Tongue (tissue), 1 donor: ENCODE measurements at regions not wholly inside any gene's neighbourhood (a gene's known extent, or its start where the extent isn't known, plus 50 kb on each side); places are given as distances from the start of the nearest gene placed in this dataset.
"Not testable (repeated sequence)": the region's sequence is repeated elsewhere in the genome, so short reads cannot be mapped to it uniquely, and the experiment has no call there.

Source experiments
- DNase-seq: peaks from one replicate; pipeline ENCODE4 v3.0.0-alpha.2; 2015

DNA sequence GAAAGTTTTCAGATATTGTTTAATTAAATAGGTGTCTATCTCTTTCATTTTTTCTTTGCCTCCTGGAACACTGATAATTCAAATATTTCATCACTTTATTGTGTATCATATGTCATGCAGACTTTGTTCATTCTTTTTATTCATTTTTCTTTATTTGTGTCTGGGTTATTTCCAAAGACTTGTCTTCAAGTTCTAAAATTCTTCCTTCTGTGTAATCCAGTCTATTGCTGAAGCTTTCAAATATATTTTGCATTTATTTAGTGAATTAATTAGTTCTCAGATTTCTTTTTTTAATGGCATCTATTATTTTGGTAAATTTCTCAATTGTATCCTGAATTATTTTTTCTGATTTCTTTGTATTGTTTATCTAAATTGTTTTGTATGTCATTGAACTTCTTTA lies 70.1 kb downstream of the ZNF330 start:
- no peak for DNase-seq

- DNase-seq: no peak
Observed at GRCh38 chr4:141294306-141294705, 73.6 kb downstream of the ZNF330 start.

DNA sequence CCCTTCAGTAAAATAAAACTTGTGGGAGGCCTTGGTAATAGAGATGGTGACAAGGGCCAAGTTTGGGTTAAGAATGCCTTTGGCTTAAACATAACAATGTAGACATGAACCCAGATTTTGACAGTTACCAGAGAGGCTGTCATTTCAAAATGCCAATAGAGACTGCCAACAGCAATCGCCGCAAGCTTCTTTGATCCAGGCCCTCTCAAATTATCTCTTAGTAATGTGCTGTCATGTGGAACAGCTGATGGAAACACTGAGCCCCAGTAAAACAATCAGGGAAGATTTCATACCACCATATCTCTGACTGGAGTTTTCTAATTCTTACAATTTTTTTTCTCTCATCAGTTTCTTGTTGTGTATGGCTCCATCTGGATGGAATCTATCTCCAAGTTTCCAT lies 80.5 kb downstream of the ZNF330 start:
- DNase-seq: no peak

GRCh38 chr4:141302924-141303323 lies 82.2 kb downstream of the ZNF330 start:
- DNase-seq: no peak

DNA sequence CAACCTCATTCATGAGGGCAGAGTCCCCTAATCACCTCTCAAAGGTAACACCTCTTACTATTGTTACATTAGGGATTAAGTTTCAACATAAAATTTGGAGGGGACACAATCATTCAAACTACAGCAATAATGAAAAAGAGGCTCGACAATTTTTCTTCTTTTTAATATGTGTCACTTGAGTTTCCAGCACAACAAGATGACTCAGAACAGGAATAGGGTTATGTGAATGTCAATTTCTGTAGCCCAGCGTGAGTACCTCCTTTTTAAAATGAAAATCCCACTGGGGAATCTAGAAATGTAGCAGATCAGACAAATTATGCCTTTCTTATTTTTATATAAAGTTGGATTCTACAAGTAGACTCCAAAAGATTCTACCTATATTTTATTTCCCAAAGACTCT lies 83.7 kb downstream of the ZNF330 start:
- DNase-seq: no peak

DNA sequence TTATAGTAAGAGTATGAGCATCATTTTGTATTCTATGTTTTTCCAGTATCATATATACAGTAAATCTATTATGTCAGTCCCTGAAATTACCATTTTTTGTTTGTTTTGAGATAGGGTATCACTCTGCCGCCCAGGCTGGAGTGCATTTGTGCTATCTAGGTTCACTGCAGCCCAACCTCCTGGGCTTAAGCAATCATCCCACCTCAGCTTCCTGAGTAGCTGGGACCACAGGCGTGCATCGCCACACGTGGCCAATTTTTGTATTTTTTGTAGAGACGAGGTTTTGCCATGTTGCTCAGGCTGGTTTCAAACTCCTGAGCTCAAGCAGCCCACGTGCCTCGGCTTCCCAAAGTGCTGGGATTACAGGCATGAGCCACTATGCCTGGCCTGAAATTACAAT lies 85.6 kb downstream of the ZNF330 start:
- DNase-seq: no peak

DNA sequence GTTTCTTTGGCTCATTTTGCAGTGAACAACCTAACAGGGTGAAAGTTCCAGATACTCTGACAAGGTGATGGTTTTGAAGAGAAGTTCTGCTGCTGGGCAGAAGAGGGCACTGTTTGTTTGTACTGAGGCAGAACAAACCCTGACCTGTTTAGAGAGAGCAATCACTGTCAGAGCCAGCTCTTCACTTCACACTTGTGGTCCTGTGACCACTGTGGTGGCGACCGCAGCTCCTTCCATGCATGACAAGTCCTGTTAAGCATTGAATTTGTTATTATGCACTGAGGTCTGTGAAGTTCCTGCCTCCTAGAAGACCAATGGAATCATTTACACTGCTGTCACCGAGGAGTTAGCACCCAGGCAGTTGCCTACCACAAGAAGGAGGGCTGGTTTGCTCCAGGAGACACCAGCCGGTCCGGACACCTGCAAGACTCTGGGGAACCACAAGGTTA lies 86.6 kb downstream of the ZNF330 start:
- DNase-seq: peak; percentile 51

- no peak for DNase-seq
Observed at GRCh38 chr4:141309874-141310273, 89.2 kb downstream of the ZNF330 start.

DNA sequence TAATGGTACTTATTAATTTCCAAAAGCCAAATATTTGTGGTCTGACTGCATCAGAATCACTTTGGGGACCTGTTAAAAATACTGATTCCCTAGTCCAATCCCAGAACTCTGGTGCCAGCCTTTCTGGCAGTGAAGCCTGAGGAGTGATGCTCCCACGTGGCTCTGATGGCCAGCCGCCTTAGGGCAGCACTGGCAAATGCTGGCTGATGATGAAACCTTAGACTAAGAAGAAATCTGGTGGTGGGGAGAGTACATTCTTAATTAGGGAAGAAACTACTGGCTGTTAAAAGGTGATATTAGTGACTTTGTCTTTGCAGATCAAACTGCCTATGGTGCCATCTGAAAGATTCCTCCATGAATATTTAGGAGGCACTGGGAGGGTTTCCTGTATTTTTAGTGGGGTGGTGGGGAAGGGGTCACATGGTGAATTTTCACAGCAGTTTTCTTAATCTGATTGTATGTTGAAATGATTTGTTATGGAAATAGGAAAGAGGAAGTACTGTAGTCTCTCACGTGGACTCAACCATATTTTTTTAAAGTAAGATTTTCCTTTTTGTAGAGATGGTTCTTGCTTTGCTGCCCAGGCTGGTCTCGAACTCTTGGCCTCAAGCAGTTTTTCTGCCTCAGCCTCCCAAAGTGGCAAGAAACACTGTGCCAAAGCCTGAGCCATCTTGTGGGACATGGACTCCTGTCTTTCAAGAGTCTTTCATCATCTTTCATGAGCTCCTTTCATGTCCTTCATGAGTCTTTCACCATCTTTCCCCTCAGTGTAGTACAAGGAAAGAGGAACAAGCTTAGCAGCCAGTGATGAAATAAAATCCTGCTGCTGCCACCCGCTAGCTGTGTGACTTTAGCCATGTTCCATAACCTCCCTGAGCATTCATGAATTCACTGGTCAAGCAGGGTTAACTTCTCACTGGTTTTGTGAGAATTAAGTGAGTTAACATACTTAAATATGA lies 90.8 kb downstream of the ZNF330 start:
- no peak for DNase-seq

DNA sequence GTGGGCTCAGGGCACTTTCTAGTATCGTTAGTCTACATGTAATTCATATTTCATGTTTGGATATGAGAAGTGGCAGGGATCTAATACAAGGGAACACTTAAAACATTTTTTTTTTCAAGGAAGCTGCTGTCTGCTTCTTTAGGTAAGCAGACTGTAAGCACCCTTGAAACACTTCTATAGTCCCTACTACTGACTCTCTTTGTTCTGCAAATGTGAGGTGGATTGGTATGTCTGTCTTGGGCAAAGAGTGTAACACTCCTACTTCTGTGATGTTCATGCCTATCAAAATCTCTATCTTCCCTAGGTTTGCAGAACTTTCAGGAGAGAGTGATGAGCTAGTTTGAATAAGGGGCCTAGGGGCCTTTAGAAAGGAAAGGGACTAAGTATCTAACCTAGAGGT lies 93.9 kb downstream of the ZNF330 start:
- DNase-seq: no peak

DNA sequence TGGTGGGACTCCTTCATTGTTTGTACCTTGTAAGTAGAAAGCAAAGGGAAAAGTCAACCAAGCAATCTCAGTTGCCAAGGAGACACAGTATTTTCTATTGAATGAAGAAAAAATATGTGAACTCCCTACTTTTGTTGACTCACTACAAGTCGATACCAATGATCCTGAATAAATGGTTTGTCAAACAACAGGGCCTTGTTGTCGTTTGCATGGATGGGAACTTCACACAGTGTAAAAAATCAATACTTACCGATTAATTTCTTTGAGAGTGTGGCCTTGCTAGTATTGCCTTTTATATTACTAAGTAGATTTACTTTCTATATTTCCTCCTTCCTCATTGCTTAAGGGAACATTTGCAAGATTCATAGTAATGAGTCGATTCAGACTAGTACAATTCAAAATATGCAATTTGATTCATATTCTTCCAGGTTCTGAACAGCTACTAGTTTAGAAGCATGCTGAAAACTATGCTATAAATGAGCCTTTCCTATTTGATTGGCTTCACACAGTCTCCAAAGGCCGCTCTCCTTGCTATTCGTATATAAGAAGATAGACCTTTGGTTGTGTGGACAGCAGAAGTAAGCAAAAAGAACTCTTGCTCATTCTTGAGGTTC lies 108.0 kb downstream of the ZNF330 start:
- no peak for DNase-seq

DNA sequence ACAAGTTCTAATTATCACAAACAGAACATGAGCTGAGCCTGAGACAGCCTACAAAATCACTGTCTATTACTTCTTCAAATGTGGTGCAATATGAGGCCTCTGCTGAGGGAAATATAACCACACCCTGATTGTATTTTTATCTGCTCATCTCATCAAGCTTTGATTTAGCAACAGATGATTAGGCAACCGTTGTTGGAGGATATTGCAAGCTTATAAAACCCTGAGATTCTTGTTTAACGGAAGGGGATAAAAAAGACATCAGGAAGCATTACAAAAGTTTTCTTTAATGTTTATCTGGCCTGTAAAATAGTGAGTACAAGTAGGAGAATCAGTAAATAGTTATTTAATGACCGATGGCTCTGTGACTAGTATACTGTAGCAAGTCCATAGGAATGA lies 108.5 kb downstream of the ZNF330 start:
- DNase-seq: no peak

DNA sequence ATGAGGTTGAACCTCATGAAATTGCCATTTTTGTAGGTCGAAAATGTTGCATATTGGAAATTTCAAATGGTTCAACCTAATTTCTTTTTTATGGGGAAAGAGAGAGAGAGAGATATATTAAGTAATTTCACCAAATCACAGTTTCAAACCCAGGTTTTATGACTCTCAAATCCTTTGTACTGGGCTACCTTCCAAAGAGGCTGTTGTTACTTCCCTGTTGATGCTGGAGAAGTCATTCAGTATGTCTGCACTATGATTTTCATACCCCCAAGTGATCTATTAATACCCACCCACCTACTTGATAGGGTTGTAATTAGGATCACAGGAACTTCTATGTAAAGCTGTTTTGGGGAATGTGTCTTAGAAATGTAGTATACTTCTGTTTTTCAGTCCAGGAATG lies 109.9 kb downstream of the ZNF330 start:
- DNase-seq: no peak

DNA sequence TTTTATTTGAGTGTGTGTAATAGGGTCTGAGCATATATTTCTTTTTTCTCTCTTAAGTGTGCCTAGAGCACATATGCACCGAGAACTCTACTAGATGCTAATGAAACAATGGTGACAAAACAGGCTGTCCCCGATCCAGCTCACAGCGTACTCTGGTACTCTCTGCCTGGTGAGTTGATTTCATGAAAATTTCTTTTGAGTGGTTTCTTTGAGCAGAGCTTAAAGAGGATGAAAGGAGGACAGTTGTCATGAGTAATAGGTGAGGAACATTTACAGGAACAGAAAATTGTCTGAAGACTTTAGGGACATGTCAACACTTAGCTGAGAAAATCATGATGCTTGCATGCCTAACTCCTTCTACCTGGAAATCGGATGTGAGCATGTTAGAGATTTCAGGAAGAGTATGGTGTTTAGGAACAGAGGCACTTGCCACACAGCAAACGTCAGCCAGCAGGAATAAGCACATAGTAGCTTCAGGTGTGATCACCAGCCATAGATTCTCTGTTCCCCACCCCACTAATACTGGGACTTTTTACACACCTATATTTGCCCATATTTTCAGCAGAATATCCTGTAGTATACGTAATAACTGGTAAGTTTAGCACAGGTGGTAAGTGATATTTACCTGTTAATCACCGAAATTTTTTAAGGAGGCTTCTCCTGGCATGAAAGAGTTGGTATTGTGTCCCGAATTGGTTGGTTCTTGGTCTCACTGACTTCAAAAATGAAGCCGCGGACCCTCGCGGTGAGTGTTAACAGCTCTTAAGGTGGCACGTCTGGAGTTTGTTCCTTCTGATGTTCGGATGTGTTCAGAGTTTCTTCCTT lies 111.1 kb downstream of the ZNF330 start:
- DNase-seq: no peak

- not testable (repeated sequence) for DNase-seq
Observed at GRCh38 chr4:141332359-141333181, 111.9 kb downstream of the ZNF330 start.

DNA sequence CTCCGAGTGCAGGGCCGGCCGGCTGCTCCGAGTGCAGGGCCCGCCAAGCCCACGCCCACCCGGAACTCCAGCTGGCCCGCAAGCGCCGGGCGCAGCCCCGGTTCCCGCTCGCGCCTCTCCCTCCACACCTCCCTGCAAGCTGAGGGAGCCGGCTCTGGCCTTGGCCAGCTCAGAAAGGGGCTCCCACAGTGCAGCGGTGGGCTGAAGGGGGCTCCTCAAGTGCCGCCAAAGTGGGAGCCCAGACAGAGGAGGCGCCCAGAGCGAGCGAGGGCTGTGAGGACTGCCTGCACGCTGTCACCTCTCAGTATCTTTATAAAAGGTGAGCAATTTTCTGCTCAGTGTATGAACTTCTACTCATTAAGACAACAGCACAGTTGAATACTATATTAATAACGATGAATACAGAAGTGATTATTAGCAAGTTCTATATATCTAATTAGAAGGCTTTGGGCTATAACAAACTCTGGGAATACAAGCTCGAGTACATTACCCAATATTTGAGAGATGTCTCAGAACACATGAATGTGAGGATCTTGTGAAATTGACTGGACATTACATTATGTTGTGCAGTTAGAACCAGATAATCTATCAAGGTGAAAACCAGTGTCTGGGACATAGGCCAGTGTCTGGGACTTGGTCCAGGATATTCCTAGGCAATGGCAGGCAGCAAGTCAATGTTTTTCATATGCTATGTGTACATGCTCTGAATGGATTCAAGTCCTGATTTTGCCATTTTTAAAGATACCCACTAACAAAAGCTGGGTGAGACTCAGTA lies 112.9 kb downstream of the ZNF330 start:
- peak; percentile 21 for DNase-seq

DNA sequence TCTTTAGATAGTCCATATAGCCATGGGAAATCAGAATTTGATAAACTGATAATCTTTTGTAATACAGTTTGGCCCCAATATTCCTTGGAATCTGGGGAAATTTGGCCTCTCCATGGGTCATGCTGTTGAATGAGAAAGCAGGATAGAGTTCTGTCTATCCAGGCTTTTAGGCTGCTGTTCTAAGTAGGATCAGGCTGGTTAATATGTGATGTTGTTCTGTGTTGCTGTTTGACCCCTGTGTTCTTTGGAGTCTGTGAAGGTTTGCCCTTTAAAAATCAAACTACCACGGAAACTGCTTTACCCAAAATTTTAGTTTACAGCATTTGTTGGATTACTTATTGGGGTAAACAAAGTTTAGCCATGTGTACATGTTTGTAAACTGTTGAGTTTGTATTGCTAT lies 114.5 kb downstream of the ZNF330 start:
- no peak for DNase-seq

DNA sequence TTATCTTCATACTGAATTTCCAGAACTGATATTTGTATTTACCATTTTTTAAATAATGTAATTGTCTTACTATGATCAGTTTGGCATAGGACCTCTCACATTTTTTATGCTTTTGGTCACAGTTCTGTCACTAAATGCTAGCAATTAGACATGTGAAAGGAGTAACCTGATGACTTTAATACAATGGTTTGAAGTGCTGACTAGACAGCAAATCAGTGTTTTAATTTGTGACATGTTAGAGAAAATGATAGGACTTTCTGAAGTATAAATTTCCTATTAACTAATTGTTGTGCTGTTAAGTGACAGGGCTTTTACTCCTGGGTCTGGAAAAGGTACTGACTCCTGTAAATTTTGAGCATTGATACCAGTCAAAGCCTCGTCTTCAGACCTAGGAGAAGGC lies 117.5 kb downstream of the ZNF330 start:
- DNase-seq: no peak

- no peak for DNase-seq
Observed at GRCh38 chr4:141339391-141339790, 118.7 kb downstream of the ZNF330 start.

GRCh38 chr4:141339966-141340365 lies 119.3 kb downstream of the ZNF330 start:
- DNase-seq: no peak

GRCh38 chr4:141340458-141340857 lies 119.8 kb downstream of the ZNF330 start:
- no peak for DNase-seq
